ENCODE measurements at regions not wholly inside any gene's neighbourhood (a gene's known extent, or its start where the extent isn't known, plus 50 kb on each side); places are given as distances from the start of the nearest gene placed in this dataset.

GRCh38 chr4:12584116-12584875, 899.8 kb downstream of the RAB28 start:
- no peak overlapping the region for H3K27ac ChIP-seq (ENCODE audit: poor library complexity, severe bottlenecking)
- TF ChIP-seq CTCF (IDR thresholded peaks at IDR 0.05; ENCODE audit: poor library complexity, severe bottlenecking), result no peak
- no peaks in the 10 kb centered on the region for H3K27me3 ChIP-seq (ENCODE audit: insufficient read depth, poor library complexity, severe bottlenecking)
- DNase-seq (ENCODE audit: low spot score) (no peak), ATAC-seq (ENCODE audit: low read depth) (no peak; the same call in 2 of the 3 replicates)
- H3K9me3 ChIP-seq (ENCODE audit: severe bottlenecking), result no peaks in the 10 kb centered on the region
- no peaks in the 10 kb centered on the region for H3K36me3 ChIP-seq (ENCODE audit: low read depth)
- no peaks in the 10 kb centered on the region for H3K4me1 ChIP-seq (ENCODE audit: insufficient read depth, poor library complexity, severe bottlenecking)
- no peak overlapping the region for H3K4me3 ChIP-seq (ENCODE audit: severe bottlenecking)

GRCh38 chr4:12583275-12583674, 900.9 kb downstream of the RAB28 start:
- H3K4me3 ChIP-seq (ENCODE audit: severe bottlenecking), result no peak overlapping the region
- no peak for TF ChIP-seq CTCF (IDR thresholded peaks at IDR 0.05; ENCODE audit: poor library complexity, severe bottlenecking)
- DNase-seq (ENCODE audit: low spot score), result no peak
- H3K36me3 ChIP-seq (ENCODE audit: low read depth), result no peaks in the 10 kb centered on the region
- H3K27ac ChIP-seq (ENCODE audit: poor library complexity, severe bottlenecking), result no peak overlapping the region
- H3K27me3 ChIP-seq (ENCODE audit: insufficient read depth, poor library complexity, severe bottlenecking), result no peaks in the 10 kb centered on the region
- no peak for ATAC-seq (ENCODE audit: low read depth)
- H3K4me1 ChIP-seq (ENCODE audit: insufficient read depth, poor library complexity, severe bottlenecking), result no peaks in the 10 kb centered on the region
- H3K9me3 ChIP-seq (ENCODE audit: severe bottlenecking), result no peaks in the 10 kb centered on the region

- Histone ChIP-seq H3K4me3 (ENCODE audit: severe bottlenecking) (no peak overlapping the region), H3K27me3 (ENCODE audit: insufficient read depth, poor library complexity, severe bottlenecking) (no peaks in the 10 kb centered on the region), H3K27ac (ENCODE audit: poor library complexity, severe bottlenecking) (no peak overlapping the region), H3K9me3 (ENCODE audit: severe bottlenecking) (no peaks in the 10 kb centered on the region), H3K4me1 (ENCODE audit: insufficient read depth, poor library complexity, severe bottlenecking) (no peaks in the 10 kb centered on the region), H3K36me3 (ENCODE audit: low read depth) (no peaks in the 10 kb centered on the region)
- no peak for TF ChIP-seq CTCF (IDR thresholded peaks at IDR 0.05; ENCODE audit: poor library complexity, severe bottlenecking)
- ATAC-seq (ENCODE audit: low read depth), result no peak
- DNase-seq (ENCODE audit: low spot score), result no peak
Measured at GRCh38 chr4:12580787-12581186, 903.4 kb downstream of the RAB28 start.

DNA sequence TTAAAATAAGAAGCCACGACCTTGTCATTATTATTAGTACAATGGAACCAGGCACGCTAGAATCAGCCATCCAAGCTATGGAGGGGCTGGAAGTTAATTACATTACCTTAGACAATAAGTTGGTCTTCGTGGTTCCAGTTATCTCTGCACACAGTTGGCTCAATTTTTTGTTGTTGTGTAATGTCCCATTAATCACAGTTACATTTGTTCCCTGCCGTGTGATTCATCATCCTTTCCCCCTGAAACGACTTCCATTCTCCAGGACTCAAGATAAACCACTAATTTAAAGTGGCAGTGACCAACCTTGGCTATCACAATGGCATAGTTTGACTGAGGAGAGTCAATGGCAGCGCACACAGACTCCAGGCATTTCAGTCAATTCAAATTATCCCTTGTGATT, 905.0 kb downstream of the RAB28 start:
- TF ChIP-seq CTCF (IDR thresholded peaks at IDR 0.05; ENCODE audit: poor library complexity, severe bottlenecking), result no peak
- ATAC-seq (ENCODE audit: low read depth), result no peak
- H3K4me1 ChIP-seq (ENCODE audit: insufficient read depth, poor library complexity, severe bottlenecking), result no peaks in the 10 kb centered on the region
- H3K27me3 ChIP-seq (ENCODE audit: insufficient read depth, poor library complexity, severe bottlenecking), result no peaks in the 10 kb centered on the region
- no peak overlapping the region for H3K4me3 ChIP-seq (ENCODE audit: severe bottlenecking)
- H3K9me3 ChIP-seq (ENCODE audit: severe bottlenecking), result no peaks in the 10 kb centered on the region
- DNase-seq (ENCODE audit: low spot score), result no peak
- H3K27ac ChIP-seq (ENCODE audit: poor library complexity, severe bottlenecking), result no peak overlapping the region
- H3K36me3 ChIP-seq (ENCODE audit: low read depth), result no peaks in the 10 kb centered on the region

DNA sequence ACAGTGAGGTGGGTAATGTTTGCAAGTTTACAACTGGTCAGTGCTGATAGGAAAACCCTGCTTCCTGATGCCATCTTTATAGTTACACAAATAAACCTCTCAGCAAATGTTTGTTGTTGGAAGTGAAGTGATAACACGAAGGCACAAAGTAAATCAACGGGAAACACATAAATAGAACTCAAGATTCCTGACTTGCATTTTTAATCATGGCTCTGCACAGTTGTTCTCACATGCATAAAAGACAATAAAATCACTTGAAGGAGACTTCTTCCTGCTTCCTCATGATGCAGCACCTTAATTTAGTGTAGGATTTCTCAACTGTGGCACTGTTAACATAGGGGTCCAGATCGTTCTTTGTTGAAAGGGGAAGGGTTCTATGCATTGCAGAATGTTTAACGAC, 907.7 kb downstream of the RAB28 start:
- no peak for DNase-seq (ENCODE audit: low spot score)
- H3K9me3 ChIP-seq (ENCODE audit: severe bottlenecking), result no peaks in the 10 kb centered on the region

More for the DNA sequence above, 907.7 kb downstream of the RAB28 start:
- Histone ChIP-seq H3K27ac (ENCODE audit: poor library complexity, severe bottlenecking) (no peak overlapping the region), H3K4me3 (ENCODE audit: severe bottlenecking) (no peak overlapping the region), H3K36me3 (ENCODE audit: low read depth) (no peaks in the 10 kb centered on the region), H3K27me3 (ENCODE audit: insufficient read depth, poor library complexity, severe bottlenecking) (no peaks in the 10 kb centered on the region), H3K4me1 (ENCODE audit: insufficient read depth, poor library complexity, severe bottlenecking) (no peaks in the 10 kb centered on the region)
- no peak for ATAC-seq (ENCODE audit: low read depth)
- no peak for TF ChIP-seq CTCF (IDR thresholded peaks at IDR 0.05; ENCODE audit: poor library complexity, severe bottlenecking)

All from RWPE2 (cell line).